BJ (cell line): ENCODE measurements at regions not wholly inside any gene's neighbourhood (a gene's known extent, or its start where the extent isn't known, plus 50 kb on each side); places are given as distances from the start of the nearest gene placed in this dataset.

Experiments
- CTCF ChIA-PET: fragments of 350-600 bp; formaldehyde crosslinking; extraction: SDS; loops from one replicate; lab custom pipeline; 2021; ENCODE audit warnings: antibody characterized with exemption, inconsistent platforms; lab: Yijun Ruan, JAX
- POLR2A ChIA-PET: fragments of 300-600 bp; sonication (Branson Sonifier 250); formaldehyde crosslinking; extraction: SDS; loops from one replicate; lab custom pipeline; 2021; ENCODE audit warnings: antibody characterized with exemption; lab: Charles Lee
- DNase-seq: peaks from one replicate; pipeline ENCODE4 v3.0.0-alpha.2; 2011; ENCODE audit warnings: low read depth
- H3K27me3 ChIP-seq: 2 replicates; pipeline ENCODE4 v1.6.0; 2011; ENCODE audit warnings: low read length; ENCODE audit not compliant: control insufficient read depth, insufficient read depth
- H3K36me3 ChIP-seq: 2 replicates; pipeline ENCODE4 v1.5.1; 2011; ENCODE audit warnings: low read length; ENCODE audit not compliant: control insufficient read depth, insufficient read depth
- H3K4me3 ChIP-seq: 2 replicates; pipeline ENCODE4 v1.5.1; 2011; ENCODE audit warnings: low read depth, mild to moderate bottlenecking, control low read depth, low read length
- CTCF ChIP-seq: IDR thresholded peaks from 2 replicates; pipeline ENCODE4 v1.5.1; 2011; ENCODE audit warnings: low read depth, mild to moderate bottlenecking, control low read depth, inconsistent platforms, low read length, moderate library complexity; ENCODE audit not compliant: insufficient read depth

- no peaks in the 10 kb centered on the region for H3K27me3 ChIP-seq
- TF ChIP-seq CTCF, result peak; percentile 69
- no peak overlapping the region for H3K4me3 ChIP-seq
- DNase-seq, result no peak
- ChIA-PET POLR2A (interaction anchor here (0.7 to 1.1 kb wide), 3 partner anchors 462 to 533 kb away, joined by 3 to 15 read pairs (median 3); partner anchors contain the start of gene BTG1), CTCF (interaction anchor here (0.6 to 3.2 kb wide), 14 partner anchors 9 to 1278 kb away, joined by 3 to 16 read pairs (median 3); no protein-coding TSS in a partner anchor)
- no peaks in the 10 kb centered on the region for H3K36me3 ChIP-seq
Measured at GRCh38 chr12:92608151-92609091, 94.4 kb upstream of the PLEKHG7 start.

DNA sequence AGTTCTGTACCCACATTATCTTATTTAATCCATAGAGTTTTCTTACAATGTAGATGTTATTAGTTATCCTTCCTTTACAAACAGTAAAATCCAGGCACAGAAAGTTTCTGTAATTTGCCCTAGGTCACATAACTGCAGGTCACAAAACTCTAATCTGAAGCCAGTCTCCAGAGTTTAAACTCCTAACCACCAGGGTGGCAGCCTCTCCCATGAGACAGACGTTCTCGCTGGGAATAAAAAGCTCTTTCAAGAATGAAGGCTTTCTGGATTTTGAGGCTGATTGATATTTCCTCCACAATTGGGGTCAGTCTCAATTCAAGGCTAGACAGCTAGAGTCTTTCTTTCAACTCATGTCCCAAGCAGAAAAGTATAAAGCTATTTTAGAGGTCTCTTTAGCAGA, 95.8 kb upstream of the PLEKHG7 start:
- no peak for DNase-seq
- Histone ChIP-seq H3K27me3 (no peaks in the 10 kb centered on the region), H3K4me3 (no peak overlapping the region), H3K36me3 (no peaks in the 10 kb centered on the region)
- POLR2A ChIA-PET, result no interaction called here
- TF ChIP-seq CTCF, result no peak
- CTCF ChIA-PET, result interaction anchor here (3.2 kb wide), 1 partner anchor 1225 kb away, joined by 16 read pairs; no protein-coding TSS in a partner anchor

GRCh38 chr12:92605621-92606170, 97.1 kb upstream of the PLEKHG7 start:
- no peak for TF ChIP-seq CTCF
- no peaks in the 10 kb centered on the region for H3K27me3 ChIP-seq
- H3K36me3 ChIP-seq, result no peaks in the 10 kb centered on the region
- no peak for DNase-seq
- POLR2A ChIA-PET, result no interaction called here
- CTCF ChIA-PET, result interaction anchor here (0.7 to 1.4 kb wide), 4 partner anchors 10 to 34 kb away, joined by 3 to 4 read pairs (median 4); no protein-coding TSS in a partner anchor
- no peak overlapping the region for H3K4me3 ChIP-seq

DNA sequence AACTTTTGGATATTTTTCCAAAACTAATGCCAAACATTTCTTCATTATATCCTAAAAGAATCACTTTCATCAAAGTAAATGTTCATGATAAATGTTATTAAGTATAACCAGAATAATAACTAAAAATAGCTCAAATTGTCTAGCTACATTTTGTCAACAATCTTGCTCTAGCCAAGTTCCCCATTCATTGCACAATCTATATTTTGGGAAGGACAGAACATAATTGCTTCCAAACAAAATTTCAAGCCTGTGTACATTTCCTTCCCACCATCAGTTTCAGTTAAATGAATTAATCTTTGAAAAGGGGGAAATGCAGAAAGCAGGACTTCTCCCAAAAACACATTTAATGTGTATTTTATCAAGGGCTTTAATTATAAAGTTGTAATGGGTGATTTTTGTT, 98.0 kb upstream of the PLEKHG7 start:
- no peak for TF ChIP-seq CTCF
- no peaks in the 10 kb centered on the region for H3K27me3 ChIP-seq
- no peak overlapping the region for H3K4me3 ChIP-seq
- no peak for DNase-seq
- ChIA-PET CTCF (interaction anchor here (1.3 to 1.4 kb wide), 2 partner anchors 11 to 33 kb away, joined by 3 to 4 read pairs; no protein-coding TSS in a partner anchor), POLR2A (no interaction called here)
- H3K36me3 ChIP-seq, result no peaks in the 10 kb centered on the region
